Epithelial cell of proximal tubule (primary cell): ENCODE measurements at regions not wholly inside any gene's neighbourhood (a gene's known extent, or its start where the extent isn't known, plus 50 kb on each side); places are given as distances from the start of the nearest gene placed in this dataset.

ENCODE experiments used
- DNase-seq: peaks from one replicate; pipeline ENCODE4 v3.0.0-alpha.2; 2011; ENCODE audit warnings: low read depth
- H3K4me3 ChIP-seq: 2 replicates; pipeline ENCODE4 v1.5.1; 2011; ENCODE audit warnings: low read depth, mild to moderate bottlenecking, low read length
- TF ChIP-seq, protein P1 (sequence below): conservative IDR thresholded peaks from 2 replicates; pipeline ENCODE4 v1.5.1; 2012; ENCODE audit warnings: low read depth, mild to moderate bottlenecking, low read length

GRCh38 chr2:76197428-76197827 is 486.7 kb upstream of the GCFC2 start:
- no peak for DNase-seq
- no peak overlapping the region for H3K4me3 ChIP-seq
- TF ChIP-seq, protein P1, sequence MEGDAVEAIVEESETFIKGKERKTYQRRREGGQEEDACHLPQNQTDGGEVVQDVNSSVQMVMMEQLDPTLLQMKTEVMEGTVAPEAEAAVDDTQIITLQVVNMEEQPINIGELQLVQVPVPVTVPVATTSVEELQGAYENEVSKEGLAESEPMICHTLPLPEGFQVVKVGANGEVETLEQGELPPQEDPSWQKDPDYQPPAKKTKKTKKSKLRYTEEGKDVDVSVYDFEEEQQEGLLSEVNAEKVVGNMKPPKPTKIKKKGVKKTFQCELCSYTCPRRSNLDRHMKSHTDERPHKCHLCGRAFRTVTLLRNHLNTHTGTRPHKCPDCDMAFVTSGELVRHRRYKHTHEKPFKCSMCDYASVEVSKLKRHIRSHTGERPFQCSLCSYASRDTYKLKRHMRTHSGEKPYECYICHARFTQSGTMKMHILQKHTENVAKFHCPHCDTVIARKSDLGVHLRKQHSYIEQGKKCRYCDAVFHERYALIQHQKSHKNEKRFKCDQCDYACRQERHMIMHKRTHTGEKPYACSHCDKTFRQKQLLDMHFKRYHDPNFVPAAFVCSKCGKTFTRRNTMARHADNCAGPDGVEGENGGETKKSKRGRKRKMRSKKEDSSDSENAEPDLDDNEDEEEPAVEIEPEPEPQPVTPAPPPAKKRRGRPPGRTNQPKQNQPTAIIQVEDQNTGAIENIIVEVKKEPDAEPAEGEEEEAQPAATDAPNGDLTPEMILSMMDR: no peak

GRCh38 chr2:76194031-76194775 is 483.5 kb upstream of the GCFC2 start:
- no peak for DNase-seq
- H3K4me3 ChIP-seq: no peak overlapping the region
- TF ChIP-seq, protein P1: no peak

DNA sequence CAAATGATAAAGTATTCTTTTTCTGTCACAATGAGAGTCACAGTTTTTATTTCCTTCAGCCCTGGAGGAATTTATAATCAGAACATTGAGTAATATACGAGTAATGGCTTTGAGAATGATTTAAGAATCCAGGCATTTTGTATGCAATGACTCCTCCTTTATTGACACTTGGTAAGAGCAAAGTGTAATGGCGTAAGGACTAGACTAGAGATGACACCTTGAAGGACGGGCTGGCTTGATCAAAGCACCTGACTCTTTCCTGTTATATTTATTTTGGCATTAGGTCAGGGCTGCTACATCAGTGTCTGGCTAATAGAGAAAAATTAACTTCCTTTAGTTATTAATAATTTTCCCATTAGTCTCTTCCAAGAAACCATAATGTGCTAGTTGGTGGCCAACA is 482.4 kb upstream of the GCFC2 start:
- H3K4me3 ChIP-seq: no peak overlapping the region
- DNase-seq: no peak
- TF ChIP-seq, protein P1: no peak

DNA sequence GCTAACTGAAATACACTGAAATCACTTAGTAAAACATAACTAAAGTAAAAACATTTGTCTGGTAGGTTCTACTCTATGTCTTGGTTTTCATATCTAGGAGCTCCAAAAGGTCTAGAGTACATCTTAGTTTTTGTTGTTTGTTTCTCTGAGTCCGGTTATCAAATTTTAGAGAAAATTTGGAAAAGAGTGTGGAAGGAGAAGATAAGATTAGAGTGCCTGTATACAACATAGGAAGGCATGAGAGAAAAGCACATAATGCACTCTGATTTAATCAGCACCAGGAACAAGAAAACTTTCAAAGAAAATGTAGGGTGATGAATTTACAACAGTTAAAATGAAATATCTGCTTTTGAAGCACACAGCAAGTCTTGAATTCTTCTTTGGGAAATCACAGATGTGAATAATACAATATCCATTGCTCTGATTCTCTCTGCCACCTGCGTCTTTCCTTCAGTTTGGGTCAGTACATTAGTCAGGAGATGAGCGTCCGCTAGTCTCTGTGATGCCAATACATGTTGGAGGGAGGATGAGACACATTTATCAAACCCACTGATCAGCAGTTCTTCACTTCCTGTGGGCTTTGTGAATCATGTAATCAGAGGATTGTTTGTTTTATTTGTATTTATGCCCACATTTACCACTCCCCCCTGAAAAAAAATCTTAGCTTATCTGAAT is 477.8 kb upstream of the GCFC2 start:
- TF ChIP-seq, protein P1: no peak
- H3K4me3 ChIP-seq: no peak overlapping the region
- no peak for DNase-seq

- no peak for DNase-seq
- no peak overlapping the region for H3K4me3 ChIP-seq
- TF ChIP-seq, protein P1: no peak
Measured at GRCh38 chr2:76187415-76187814, 476.7 kb upstream of the GCFC2 start.

- DNase-seq: peak; percentile 46
- no peak overlapping the region for H3K4me3 ChIP-seq
- TF ChIP-seq, protein P1: no peak
Measured at GRCh38 chr2:76180676-76181075, 470.0 kb upstream of the GCFC2 start.

DNA sequence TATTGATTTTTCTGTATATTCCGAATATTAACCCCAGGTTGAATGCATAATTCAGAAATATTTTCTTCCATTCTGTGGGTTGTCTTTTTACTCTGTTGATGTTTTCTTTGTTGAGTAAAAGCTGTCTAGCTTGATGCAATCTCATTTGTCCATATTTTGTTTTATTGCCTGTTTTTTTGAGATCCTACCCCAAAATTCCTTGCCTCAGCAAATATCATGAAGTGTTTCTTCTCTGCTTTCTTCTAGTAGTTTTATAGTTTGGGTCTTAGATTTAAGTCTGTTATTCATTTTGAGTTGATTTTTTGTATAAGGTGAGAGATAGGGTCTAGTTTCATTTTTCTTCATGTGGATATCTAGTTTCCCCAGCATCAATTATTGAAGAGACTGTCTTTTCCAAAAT is 467.9 kb upstream of the GCFC2 start:
- DNase-seq: no peak
- TF ChIP-seq, protein P1: no peak
- no peak overlapping the region for H3K4me3 ChIP-seq
